K562 (cell line): ENCODE measurements at regions not wholly inside any gene's neighbourhood (a gene's known extent, or its start where the extent isn't known, plus 50 kb on each side); places are given as distances from the start of the nearest gene placed in this dataset.

ENCODE experiments used
- CBFB ChIP-seq: sonication (generic); formaldehyde crosslinking; IDR thresholded peaks from 2 replicates; pipeline ENCODE4 v1.4.0; 2020; ENCODE audit warnings: mild to moderate bottlenecking, missing genetic modification reagents
- ETV6 ChIP-seq, 3 experiments: fragments of 150-350 bp in 1 of 3; sonication (generic) in 1 of 3; formaldehyde crosslinking in 1 of 3; IDR thresholded peaks; 2 replicates each; pipeline versions ENCODE4 v1.6.1 to v1.8.0; 2014 to 2022; ENCODE audit warnings: borderline replicate concordance in 2 of 3, low read depth in 2 of 3, antibody characterized with exemption in 1 of 3, low read length in 1 of 3, mild to moderate bottlenecking in 1 of 3, missing genetic modification reagents in 1 of 3
- FOSL1 ChIP-seq: fragments of 200-800 bp; sonication (Bioruptor generic); conservative IDR thresholded peaks from 2 replicates; pipeline ENCODE4 v1.6.1; 2016; ENCODE audit warnings: missing genetic modification characterization, missing compliant biosample characterization
- HES1 ChIP-seq: fragments of 450-650 bp; IDR thresholded peaks from 2 replicates; pipeline ENCODE4 v1.6.1; 2016; ENCODE audit warnings: low read depth, mild to moderate bottlenecking, moderate library complexity
- MAFG ChIP-seq: fragments of 450-650 bp; conservative IDR thresholded peaks from 2 replicates; pipeline ENCODE4 v1.6.1; 2016; ENCODE audit warnings: missing genetic modification characterization, missing compliant biosample characterization
- MCM3 ChIP-seq: fragments of 450-650 bp; IDR thresholded peaks from 2 replicates; pipeline ENCODE4 v1.6.1; 2016
- MCM7 ChIP-seq, 2 experiments: fragments of 450-650 bp; IDR thresholded peaks; 2 replicates each; pipeline ENCODE4 v1.6.1; 2016 to 2018
- MGA ChIP-seq: fragments of 450-650 bp; IDR thresholded peaks from 2 replicates; pipeline ENCODE4 v1.6.1; 2016; ENCODE audit warnings: mild to moderate bottlenecking, moderate library complexity
- NUFIP1 ChIP-seq: fragments of 450-650 bp; IDR thresholded peaks from 2 replicates; pipeline ENCODE4 v1.6.1; 2018; ENCODE audit not compliant: partially characterized antibody
- PHB2 ChIP-seq: fragments of 450-650 bp; IDR thresholded peaks from 2 replicates; pipeline ENCODE4 v1.6.1; 2017; ENCODE audit warnings: low read depth
- SRSF7 ChIP-seq: fragments of 200-400 bp; formaldehyde crosslinking; optimal IDR thresholded peaks from 2 replicates; pipeline ENCODE3; 2017; ENCODE audit warnings: mild to moderate bottlenecking, low read depth, low read length
- ZNF384 ChIP-seq: IDR thresholded peaks from 2 replicates; pipeline ENCODE4 v1.6.1; 2012; ENCODE audit warnings: low read depth, low read length, improper control_type of control experiment
- TF ChIP-seq, protein P1 (sequence below): fragments of 250-450 bp; sonication (Bioruptor Pico); IDR thresholded peaks from 2 replicates; pipeline ENCODE4 v1.9.0; 2021; ENCODE audit warnings: mild to moderate bottlenecking
- TF ChIP-seq, protein P2 (sequence below): fragments of 250-450 bp; sonication (Bioruptor Pico); IDR thresholded peaks from 2 replicates; pipeline ENCODE4 v1.8.0; 2021; ENCODE audit warnings: borderline replicate concordance, mild to moderate bottlenecking, moderate library complexity; ENCODE audit not compliant: poor library complexity, severe bottlenecking

DNA sequence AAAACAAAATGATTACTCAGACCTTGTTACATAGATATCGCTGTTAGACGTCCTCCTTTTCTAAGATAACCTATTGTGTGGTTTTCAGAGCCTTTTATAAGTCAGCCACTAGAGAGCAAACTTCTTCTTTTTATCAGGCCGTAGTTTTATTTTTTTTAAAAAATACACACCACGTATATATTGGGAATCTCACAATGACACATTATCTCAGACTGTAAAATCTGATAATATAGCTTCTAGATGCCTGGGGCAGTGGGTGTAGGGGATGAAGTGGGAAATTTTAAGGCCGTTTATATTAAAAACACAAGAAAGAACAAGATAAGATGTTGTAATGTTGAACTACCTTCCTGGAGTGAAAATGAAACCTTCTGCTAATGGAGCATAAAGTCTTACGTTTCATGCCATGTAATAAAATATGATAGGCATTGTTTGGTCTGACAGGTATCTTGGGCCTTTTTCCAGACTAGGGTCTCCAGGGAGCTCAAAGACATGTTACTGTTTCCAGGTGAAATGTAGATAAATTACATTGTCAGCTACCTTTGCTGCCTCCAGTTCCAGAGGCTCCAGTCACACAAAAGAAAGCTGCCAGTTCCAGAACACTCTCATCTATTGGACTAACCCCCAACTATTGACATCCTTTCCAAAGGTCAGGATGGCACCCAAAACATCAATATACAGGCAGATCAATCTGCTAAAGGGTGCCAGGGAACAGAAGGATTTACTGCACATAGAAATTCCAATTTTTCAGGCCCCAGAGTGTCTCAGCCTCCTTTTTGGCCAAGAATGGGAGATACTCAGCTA, 130.2 kb upstream of the AKIRIN2 start (continued):
- TF ChIP-seq MCM3 (no peak), SRSF7 (no peak), MGA (no peak), CBFB (no peak), MAFG (tag) (no peak), FOSL1 (0 out of 2 replicates have a peak, but pooled peaks have one; percentile 20), MCM7 (IDR thresholded peaks at IDR 0.05) (no peak), HES1 (no peak), ETV6 (IDR thresholded peaks at IDR 0.05; ENCODE audit: borderline replicate concordance in 1 of 2, low read depth in 2 of 2, low read length in 1 of 2) (no peak), ETV6 (CRISPR knock-in tag; IDR thresholded peaks at IDR 0.05; ENCODE audit: borderline replicate concordance) (no peak), PHB2 (no peak), NUFIP1 (no peak), ZNF384 (peak; percentile 61)
- TF ChIP-seq, protein P1, sequence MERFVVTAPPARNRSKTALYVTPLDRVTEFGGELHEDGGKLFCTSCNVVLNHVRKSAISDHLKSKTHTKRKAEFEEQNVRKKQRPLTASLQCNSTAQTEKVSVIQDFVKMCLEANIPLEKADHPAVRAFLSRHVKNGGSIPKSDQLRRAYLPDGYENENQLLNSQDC (CRISPR knock-in tag) = no peak
- TF ChIP-seq, protein P2, sequence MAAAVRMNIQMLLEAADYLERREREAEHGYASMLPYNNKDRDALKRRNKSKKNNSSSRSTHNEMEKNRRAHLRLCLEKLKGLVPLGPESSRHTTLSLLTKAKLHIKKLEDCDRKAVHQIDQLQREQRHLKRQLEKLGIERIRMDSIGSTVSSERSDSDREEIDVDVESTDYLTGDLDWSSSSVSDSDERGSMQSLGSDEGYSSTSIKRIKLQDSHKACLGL (CRISPR knock-in tag) = no peak
